ENCODE measurements at regions not wholly inside any gene's neighbourhood (a gene's known extent, or its start where the extent isn't known, plus 50 kb on each side); places are given as distances from the start of the nearest gene placed in this dataset.
"Not testable (repeated sequence)": the region's sequence is repeated elsewhere in the genome, so short reads cannot be mapped to it uniquely, and the experiment has no call there.

DNA sequence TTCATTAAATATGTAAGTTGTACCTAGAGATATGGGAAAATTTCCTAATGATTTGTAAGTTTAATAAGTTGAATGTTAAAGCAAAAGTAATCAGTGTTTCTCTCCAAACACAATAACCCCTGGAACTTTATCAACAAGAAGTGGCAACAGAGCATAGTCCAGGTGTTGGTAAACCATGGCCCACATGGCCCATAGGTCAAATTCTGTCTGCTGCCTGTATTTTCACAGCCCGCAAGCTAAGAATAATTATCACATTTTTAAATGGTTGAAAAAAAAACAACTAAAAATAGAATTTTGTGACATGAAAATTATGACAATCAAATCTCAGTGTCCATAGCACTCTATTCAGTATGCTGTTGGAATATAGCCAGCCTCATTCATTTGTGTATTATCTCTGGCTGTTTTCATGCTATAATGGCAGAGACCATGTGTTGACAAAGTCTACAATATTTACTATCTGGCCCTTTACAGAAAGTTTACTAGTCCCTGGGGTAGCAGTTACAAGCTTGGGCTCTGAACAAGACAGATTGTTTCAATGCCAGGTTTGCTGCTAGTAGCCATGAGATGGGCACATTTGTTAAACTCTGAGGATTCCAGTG is 395.8 kb downstream of the GASK1B start:
- no peak for DNase-seq

GRCh38 chr4:157775971-157776370 is 396.9 kb downstream of the GASK1B start:
- DNase-seq = no peak

- DNase-seq = no peak
Observed at GRCh38 chr4:157772907-157773306, 399.9 kb downstream of the GASK1B start.

GRCh38 chr4:157768419-157768818 is 404.4 kb downstream of the GASK1B start:
- DNase-seq = no peak

- DNase-seq = no peak
Observed at GRCh38 chr4:157763490-157763889, 409.3 kb downstream of the GASK1B start.

- no peak for DNase-seq
Observed at GRCh38 chr4:157754410-157754809, 418.4 kb downstream of the GASK1B start.

- no peak for DNase-seq
Observed at GRCh38 chr4:157751631-157752030, 421.2 kb downstream of the GASK1B start.

- DNase-seq = no peak
Observed at GRCh38 chr4:157741642-157742041, 431.2 kb downstream of the GASK1B start.

- DNase-seq = no peak
Observed at GRCh38 chr4:157739242-157739641, 433.6 kb downstream of the GASK1B start.

DNA sequence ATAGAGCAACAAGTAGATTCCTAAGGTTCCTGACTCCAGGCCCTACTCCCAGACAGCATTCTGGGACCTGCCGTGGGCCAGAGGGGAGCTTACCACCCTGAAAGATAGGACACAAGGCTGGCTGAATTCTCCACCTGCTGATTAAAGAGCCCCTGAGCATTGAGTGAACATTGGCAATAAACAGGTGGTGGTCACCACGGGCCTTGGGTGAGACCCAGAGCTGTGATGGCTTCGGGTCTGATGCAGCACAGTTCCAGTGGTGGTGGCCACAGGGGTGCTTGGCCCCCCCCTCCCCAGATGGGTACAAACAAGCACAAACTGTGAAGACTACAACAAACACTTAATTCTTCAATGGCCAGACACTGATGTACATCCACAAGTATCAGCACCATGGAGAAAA is 444.6 kb downstream of the GASK1B start:
- DNase-seq = no peak

GRCh38 chr4:157727163-157727562 is 445.7 kb downstream of the GASK1B start:
- DNase-seq = no peak

GRCh38 chr4:157722146-157722545 is 450.7 kb downstream of the GASK1B start:
- DNase-seq = no peak

DNA sequence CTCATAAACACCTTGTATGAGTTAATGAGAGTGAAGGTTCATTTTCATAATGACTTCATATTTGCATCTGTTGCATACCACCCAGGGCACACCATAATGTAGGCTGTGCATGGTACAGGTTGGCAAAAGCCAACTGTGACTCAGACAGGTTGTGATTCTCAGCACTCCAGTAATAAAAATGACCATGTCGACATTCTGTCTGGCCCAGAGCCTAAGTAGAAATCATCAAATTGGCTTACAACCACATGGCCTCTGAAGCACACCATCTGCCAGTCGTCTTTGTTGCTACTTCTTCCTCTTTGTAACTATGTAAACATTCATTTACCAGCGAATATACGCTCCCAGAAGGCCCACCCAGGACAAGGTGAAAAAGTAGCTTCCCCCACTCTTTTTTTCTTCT is 459.5 kb downstream of the GASK1B start:
- peak; percentile 97 for DNase-seq

DNA sequence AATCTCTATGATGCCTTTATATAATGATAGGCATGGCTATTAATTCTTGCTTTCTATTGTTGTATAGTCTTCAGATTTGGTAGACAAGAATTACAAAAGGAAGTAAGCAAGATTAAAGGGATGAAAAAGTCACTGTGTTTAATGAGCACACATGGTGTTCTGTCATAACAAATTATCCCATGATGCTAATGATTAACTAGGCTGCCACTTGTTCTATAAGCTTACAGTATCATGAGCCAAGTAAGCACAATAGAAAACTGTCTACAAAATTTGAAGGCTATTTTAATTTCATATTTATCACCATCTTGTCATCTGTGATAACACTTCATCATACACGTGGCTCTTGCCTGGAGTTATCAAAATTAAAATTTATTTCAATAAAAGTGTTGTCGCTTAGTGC is 466.7 kb downstream of the GASK1B start:
- DNase-seq = no peak

DNA sequence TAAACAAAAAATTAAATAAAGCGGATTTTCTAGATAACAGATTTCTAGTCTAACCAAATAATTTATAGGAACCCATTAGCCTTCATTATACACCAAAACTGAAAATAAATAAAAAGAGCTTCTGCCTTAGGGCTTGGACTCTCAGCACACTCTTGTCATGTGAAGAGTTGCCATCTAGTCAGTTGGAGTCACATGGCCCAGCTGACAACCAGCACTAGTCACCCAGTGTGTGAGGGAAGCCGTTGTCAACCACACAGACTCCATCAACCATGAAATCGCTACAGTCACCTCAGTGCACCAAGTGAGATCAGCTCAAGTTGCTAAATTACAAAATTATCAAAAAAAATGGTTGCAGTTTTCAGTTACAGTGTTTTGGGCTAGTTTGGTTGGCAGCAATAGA is 470.0 kb downstream of the GASK1B start:
- no peak for DNase-seq

DNA sequence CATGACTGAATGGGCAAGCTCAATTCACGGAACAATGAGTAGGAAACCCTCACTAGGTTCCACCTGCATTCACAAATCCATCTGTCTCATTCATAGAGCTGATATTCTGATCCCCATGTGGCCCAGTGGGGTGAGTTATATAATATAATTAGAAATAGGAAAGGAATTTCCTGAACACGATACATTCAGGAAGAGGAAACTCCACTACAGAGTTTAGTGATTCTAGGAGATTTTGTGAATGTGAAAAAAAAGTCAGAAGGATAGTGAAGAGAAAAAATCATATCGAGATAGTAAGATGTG is 471.2 kb downstream of the GASK1B start:
- no peak for DNase-seq

DNA sequence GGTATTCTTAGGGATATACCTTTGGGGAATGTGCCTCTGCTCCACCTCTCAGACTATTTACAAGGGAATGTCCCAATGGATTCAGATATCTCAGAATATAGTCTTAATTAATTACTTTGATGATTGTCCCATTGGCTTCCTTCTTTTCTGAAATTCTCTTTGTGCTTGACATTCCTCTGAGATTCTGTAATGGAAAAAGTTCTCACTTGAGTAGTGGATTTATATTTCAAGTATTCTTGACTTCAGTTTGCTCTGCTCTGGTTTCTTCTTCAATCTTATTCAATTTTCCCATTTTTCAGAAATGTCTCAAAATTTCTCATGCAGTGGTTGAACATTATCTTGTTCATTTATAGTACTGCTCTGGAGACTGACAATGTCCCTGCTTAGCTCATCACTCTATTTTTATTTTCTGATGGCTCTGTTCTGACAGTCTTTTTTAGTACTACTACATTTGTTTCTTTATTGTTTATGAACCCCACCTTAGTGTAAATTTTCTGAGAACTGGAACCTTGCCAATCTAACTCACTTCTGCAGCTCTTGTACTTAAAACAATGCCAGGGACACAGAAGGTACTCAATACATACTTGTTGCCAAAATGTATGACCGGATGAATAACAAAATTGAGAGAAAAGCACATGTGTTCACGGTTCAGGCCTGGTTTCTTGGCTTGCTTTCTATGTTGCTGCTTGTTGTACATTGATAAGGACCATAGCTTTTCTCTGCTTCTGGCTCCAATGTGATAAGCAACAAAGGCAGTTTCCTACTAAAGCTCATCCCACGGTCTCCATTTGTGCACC is 471.7 kb downstream of the GASK1B start:
- DNase-seq = no peak

DNA sequence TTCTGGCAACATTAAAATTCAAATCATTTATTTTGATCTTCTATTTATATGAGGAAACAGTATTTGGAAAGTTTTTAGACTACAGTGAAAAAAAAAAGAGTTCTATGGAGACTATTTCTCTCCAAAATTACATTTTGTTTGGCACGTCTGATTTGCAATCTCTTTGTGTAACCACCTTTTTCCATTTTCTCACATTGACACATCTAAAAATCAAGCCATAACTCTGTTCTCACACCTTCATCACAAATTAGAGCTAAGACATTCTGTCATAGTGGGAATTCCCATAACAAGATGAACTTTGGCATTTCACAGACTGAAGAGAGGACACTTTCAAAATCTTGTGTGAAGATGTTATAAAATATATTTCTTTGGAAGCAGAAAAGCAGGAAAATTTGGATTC is 468.9 kb downstream of the GRIA2 start:
- no peak for DNase-seq

DNA sequence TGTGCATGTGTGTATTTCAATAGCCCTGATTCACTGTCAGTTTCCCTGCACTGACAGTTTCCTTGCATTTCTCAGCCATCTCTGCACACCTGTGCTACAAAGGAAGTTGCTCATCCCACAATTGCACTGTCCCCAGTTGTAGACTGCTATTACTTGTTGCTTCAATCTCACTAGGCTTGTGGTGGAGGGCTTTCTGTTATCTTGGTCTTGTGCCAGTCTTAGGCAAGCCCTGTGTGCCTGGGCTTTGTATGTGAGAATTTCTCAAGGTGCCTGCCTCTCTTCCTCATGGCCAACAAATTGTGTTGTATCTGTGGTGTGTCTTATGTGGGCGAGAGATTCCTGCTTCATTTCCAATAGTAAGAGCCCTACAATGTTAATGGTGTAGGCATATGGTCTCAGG is 467.4 kb downstream of the GRIA2 start:
- no peak for DNase-seq

DNA sequence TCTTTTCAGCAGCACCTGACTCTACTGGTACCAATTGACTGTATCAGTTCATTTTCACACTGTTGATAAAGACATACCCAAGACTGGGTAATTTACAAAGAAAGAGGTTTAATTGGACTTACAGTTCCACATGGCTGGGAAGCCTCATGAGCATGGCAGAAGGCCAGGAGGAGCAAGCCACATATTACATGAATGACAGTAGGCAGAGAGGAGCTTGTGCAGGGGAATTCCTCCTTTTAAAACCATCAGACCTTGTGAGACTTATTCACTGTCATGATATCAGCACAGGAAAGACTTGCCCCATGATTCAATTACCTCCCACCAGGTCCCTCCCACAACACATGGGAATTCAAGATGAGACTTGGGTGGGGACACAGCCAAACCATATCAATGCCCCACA is 458.8 kb downstream of the GRIA2 start:
- DNase-seq = not testable (repeated sequence)

DNA sequence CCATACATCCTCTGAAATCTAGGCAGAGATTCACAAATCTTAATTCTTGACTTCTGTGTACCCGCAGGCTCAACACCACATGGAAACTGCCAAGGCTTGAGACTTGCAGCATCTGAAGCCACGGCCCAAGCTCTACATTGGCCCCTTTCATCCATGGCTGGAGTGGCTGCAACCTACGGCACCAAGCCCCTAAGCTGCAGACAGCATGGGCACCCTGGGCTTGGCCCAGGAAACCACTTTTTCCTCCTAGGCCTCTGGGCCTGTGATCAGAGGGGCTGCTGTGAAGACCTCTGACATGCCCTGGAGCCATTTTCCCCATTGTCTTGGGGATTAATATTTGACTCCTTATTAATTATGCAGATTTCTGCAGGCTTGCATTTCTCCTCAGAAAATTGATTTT is 457.9 kb downstream of the GRIA2 start:
- DNase-seq = no peak

DNA sequence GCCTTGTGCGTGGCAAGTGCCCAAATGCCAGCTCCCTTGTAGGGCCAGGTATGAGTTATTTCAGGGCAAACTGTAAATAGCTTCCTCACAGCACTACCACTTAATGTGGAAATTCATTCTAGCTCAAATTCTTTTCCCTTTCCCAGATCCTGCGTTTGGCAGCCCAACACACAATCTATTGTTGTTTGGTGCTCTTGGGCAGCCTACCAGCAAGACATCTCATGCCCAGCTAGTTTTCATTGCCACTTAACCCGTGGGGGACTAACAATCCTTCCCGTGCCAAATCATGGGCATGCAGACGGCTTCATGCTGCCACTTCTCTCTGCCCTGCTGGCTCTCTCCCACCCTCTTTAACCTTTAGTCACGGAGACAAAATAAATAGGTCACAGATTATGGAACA is 454.2 kb downstream of the GRIA2 start:
- DNase-seq = no peak

DNA sequence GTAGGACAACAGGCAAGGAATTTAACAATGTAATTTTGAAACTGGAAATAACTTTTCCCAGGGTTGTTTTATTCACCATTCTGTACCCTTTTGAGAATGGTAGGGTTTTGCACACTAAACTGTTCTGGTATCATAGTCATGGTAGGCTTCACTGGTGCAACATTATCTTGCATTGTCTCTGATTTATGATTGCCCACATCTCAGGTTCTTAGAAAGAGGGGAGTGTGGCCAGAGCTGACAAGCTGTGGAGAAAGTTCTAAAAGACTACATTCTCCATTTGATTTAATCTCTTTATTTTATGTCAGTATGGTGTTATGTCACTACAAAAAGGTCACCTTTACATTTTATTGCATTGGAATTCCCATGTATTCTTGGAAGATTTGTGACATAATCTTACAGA is 447.3 kb downstream of the GRIA2 start:
- DNase-seq = no peak

DNA sequence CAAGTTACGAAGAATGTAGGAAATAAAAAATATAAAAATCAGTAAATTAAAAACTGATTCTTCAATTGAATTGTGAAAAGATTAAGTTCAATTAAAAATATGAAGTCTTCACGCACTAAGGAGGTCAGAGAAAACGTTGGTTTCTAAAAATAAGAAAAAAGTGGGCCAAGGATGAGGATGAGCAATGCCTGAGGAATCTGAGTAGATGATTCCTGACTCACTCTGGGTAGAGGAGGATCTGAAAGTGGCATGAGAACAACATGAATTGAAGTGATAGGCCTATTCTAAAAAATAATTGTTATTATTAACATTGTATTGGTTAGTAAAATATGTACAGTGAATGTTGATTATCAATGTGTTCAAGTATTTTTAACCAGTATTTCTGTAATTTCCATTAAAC is 444.2 kb downstream of the GRIA2 start:
- no peak for DNase-seq
